CD4-positive, alpha-beta T cell (primary cell): ENCODE measurements at regions not wholly inside any gene's neighbourhood (a gene's known extent, or its start where the extent isn't known, plus 50 kb on each side); places are given as distances from the start of the nearest gene placed in this dataset.

Source experiments
- ATAC-seq: fragments of 200-7000 bp; cut with Tn5 transposase; one replicate; pipeline ENCODE4 v1.10.0; 2022; ENCODE audit warnings: mild to moderate bottlenecking; ENCODE audit not compliant: poor library complexity
- CTCF ChIA-PET: fragments of 350-600 bp; sonication (Branson Sonifier 250); formaldehyde crosslinking; loops from one replicate; lab custom pipeline; 2021; ENCODE audit warnings: antibody characterized with exemption, inconsistent platforms; lab: Charles Lee
- POLR2A ChIA-PET: fragments of 350-600 bp; sonication (Branson Sonifier 250); formaldehyde crosslinking; loops from one replicate; lab custom pipeline; 2021; ENCODE audit warnings: antibody characterized with exemption, inconsistent platforms; lab: Charles Lee
- DNase-seq, 14 experiments: peaks; one replicate each; pipeline ENCODE4 v3.0.0-alpha.2; 2013 to 2020; ENCODE audit warnings: mixed read lengths in 2 of 14
- H3K27ac ChIP-seq, 2 donors: one replicate each; pipeline versions ENCODE4 v1.5.1 to v1.7.0; 2013; ENCODE audit warnings: low read length in 2 of 2, low read depth in 1 of 2, mild to moderate bottlenecking in 1 of 2
- H3K27me3 ChIP-seq, 2 experiments: 1 replicate in 1 of 2; 2 replicates in 1 of 2; pipeline versions ENCODE4 v1.6.1 to v1.7.0; 2013; ENCODE audit warnings: low read length in 2 of 2, control low read depth in 1 of 2, mild to moderate bottlenecking in 1 of 2, moderate library complexity in 1 of 2; ENCODE audit not compliant: insufficient read depth in 2 of 2, control insufficient read depth in 1 of 2
- H3K36me3 ChIP-seq: one replicate; pipeline ENCODE4 v1.6.1; 2013; ENCODE audit warnings: low read length, control low read depth; ENCODE audit not compliant: insufficient read depth
- H3K4me1 ChIP-seq: one replicate; pipeline ENCODE4 v1.6.1; 2013; ENCODE audit warnings: low read length, control low read depth; ENCODE audit not compliant: insufficient read depth
- H3K4me3 ChIP-seq: one replicate; pipeline ENCODE4 v1.5.1; 2013; ENCODE audit warnings: mild to moderate bottlenecking, low read length, moderate library complexity
- H3K9me3 ChIP-seq, 2 experiments: 1 replicate in 1 of 2; 2 replicates in 1 of 2; pipeline versions ENCODE4 v1.6.1 to v1.7.0; 2013; ENCODE audit warnings: low read length in 2 of 2, mild to moderate bottlenecking in 2 of 2, control low read depth in 1 of 2, moderate library complexity in 1 of 2; ENCODE audit not compliant: control insufficient read depth in 1 of 2, insufficient read depth in 1 of 2
- H3K27ac Mint-ChIP-seq: one replicate; pipeline ENCODE4 v1.8.0; 2020; ENCODE audit warnings: mixed read lengths
- H3K27me3 Mint-ChIP-seq: one replicate; pipeline ENCODE4 v1.8.0; 2021; ENCODE audit warnings: mixed read lengths
- H3K36me3 Mint-ChIP-seq: one replicate; pipeline ENCODE4 v1.8.0; 2021; ENCODE audit warnings: low read depth, mixed read lengths
- H3K4me1 Mint-ChIP-seq: one replicate; pipeline ENCODE4 v1.8.0; 2021; ENCODE audit warnings: low read depth, mixed read lengths
- H3K4me3 Mint-ChIP-seq: one replicate; pipeline ENCODE4 v1.8.0; 2020; ENCODE audit warnings: mild to moderate bottlenecking, mixed read lengths
- H3K9me3 Mint-ChIP-seq: one replicate; pipeline ENCODE4 v1.8.0; 2020; ENCODE audit warnings: mixed read lengths
- intact Hi-C, 2 experiments: fragments of 100-400 bp; cut with DNase I in 1 of 2; cut with micrococcal nuclease in 1 of 2; formaldehyde crosslinking; loops; one replicate each; pipeline versions ENCODE4 v1.15.1 to v1.9.0; 2023 to 2025; cut with DNase I, micrococcal nuclease
- TF ChIP-seq, protein P1 (sequence below): fragments of 200-600 bp; IDR thresholded peaks from one replicate; pipeline ENCODE4 v1.8.0; 2022; ENCODE audit warnings: antibody characterized with exemption, mild to moderate bottlenecking

DNA sequence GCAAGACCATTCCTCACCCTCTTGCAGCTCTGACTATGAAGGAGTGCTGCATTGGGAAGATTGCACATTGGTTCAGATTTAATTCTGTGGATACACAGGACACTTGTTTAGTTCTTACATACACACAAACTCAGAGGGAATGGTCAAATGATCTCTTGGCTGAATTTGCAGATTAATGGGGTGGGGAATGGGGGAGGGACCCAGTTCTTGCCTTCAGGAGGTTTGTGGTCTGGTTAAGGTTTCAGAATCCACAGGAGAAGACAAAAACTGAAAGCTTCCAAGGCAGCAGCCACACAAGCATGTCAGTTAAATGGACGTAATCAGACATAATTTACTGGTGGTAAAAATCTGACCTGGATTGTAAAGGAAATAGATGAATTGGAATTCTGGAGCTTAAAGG, 257.1 kb upstream of the ROPN1 start:
- Histone ChIP-seq H3K27ac (no peak overlapping the region), H3K36me3 (no peaks in the 10 kb centered on the region), H3K4me3 (no peak overlapping the region), H3K9me3 (no peaks in the 10 kb centered on the region), H3K4me1 (no peaks in the 10 kb centered on the region), H3K27me3 (peaks cover 5 to 15% of the 10 kb centered on the region in 2 experiments)
- DNase-seq (no peak), ATAC-seq (no peak)
- no peaks in the 10 kb centered on the region for H3K4me1 Mint-ChIP-seq
- TF ChIP-seq, protein P1, sequence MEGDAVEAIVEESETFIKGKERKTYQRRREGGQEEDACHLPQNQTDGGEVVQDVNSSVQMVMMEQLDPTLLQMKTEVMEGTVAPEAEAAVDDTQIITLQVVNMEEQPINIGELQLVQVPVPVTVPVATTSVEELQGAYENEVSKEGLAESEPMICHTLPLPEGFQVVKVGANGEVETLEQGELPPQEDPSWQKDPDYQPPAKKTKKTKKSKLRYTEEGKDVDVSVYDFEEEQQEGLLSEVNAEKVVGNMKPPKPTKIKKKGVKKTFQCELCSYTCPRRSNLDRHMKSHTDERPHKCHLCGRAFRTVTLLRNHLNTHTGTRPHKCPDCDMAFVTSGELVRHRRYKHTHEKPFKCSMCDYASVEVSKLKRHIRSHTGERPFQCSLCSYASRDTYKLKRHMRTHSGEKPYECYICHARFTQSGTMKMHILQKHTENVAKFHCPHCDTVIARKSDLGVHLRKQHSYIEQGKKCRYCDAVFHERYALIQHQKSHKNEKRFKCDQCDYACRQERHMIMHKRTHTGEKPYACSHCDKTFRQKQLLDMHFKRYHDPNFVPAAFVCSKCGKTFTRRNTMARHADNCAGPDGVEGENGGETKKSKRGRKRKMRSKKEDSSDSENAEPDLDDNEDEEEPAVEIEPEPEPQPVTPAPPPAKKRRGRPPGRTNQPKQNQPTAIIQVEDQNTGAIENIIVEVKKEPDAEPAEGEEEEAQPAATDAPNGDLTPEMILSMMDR: no peak
- POLR2A ChIA-PET: no interaction called here
- no peaks in the 10 kb centered on the region for H3K9me3 Mint-ChIP-seq
- H3K27me3 Mint-ChIP-seq: peaks cover 44% of the 10 kb centered on the region
- no peak overlapping the region for H3K4me3 Mint-ChIP-seq
- H3K36me3 Mint-ChIP-seq: no peaks in the 10 kb centered on the region
- no peak overlapping the region for H3K27ac Mint-ChIP-seq
- CTCF ChIA-PET: no interaction called here
- intact Hi-C loops: no loop called here

DNA sequence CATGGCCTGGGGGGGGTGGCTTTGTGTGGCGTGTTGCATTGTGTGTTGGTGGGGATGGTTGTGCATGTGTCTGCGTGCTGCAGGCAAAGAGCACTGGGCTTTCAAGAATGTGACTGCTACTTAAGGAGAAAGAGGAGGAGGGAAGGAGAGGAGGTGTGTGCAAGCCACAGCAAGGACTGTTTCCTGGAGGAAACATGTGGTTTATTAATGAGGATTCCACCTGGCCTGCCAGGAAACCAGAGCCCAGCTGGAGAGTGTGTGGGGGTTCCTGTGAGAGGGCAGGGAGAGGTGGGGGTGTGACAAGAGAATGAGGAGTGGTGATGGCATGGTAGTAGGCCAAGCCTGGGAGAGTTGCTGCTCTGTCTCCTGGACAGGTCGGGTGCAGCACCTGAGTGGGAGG, 258.1 kb upstream of the ROPN1 start:
- H3K4me1 ChIP-seq: no peaks in the 10 kb centered on the region
- peaks cover 46% of the 10 kb centered on the region for H3K27me3 Mint-ChIP-seq
- DNase-seq (no peak), ATAC-seq (no peak)
- no peak overlapping the region for H3K4me3 Mint-ChIP-seq
- no peak overlapping the region for H3K27ac ChIP-seq
- no peak overlapping the region for H3K4me3 ChIP-seq
- peaks cover 5 to 15% of the 10 kb centered on the region in 2 experiments for H3K27me3 ChIP-seq
- CTCF ChIA-PET: no interaction called here
- no peaks in the 10 kb centered on the region for H3K9me3 Mint-ChIP-seq
- no peaks in the 10 kb centered on the region for H3K36me3 Mint-ChIP-seq
- no peaks in the 10 kb centered on the region for H3K4me1 Mint-ChIP-seq
- no peak overlapping the region for H3K27ac Mint-ChIP-seq
- TF ChIP-seq, protein P1: no peak
- no peaks in the 10 kb centered on the region for H3K36me3 ChIP-seq
- POLR2A ChIA-PET: no interaction called here
- no peaks in the 10 kb centered on the region for H3K9me3 ChIP-seq
- intact Hi-C loops: no loop called here

DNA sequence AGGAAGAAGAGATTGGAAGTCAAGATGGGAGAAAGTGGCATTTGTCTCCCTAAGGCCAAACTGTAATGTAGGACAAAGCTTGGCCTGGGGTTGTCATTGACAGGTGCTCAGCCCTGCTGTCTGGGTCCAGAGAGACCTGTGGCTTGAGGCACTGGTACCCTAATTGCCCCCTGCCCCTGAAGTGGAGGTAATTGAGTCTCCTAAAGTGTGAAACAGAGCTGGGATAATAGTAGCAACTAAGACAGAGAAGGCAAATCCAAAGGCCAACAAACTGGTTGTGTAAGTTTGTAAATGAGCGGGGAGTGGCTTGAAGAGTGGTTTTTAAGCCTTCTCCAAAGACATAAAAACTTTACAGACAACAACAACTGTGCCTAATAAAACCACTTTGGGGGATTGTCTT, 264.2 kb upstream of the ROPN1 start:
- Mint-ChIP-seq H3K36me3 (no peaks in the 10 kb centered on the region), H3K4me1 (no peaks in the 10 kb centered on the region), H3K9me3 (no peaks in the 10 kb centered on the region), H3K27me3 (peaks cover 21% of the 10 kb centered on the region), H3K27ac (no peak overlapping the region), H3K4me3 (no peak overlapping the region)
- Histone ChIP-seq H3K4me3 (no peak overlapping the region), H3K36me3 (no peaks in the 10 kb centered on the region), H3K27me3 (peaks cover 0 to 3% of the 10 kb centered on the region in 2 experiments), H3K4me1 (no peaks in the 10 kb centered on the region), H3K27ac (no peak overlapping the region), H3K9me3 (no peaks in the 10 kb centered on the region)
- intact Hi-C loops: no loop called here
- TF ChIP-seq, protein P1: no peak
- ChIA-PET POLR2A (no interaction called here), CTCF (no interaction called here)
- ATAC-seq (no peak), DNase-seq (no peak)
